NCI-H2107 treated with DMSO at 0.1 percent for 48 hours (cell line): ENCODE measurements at regions not wholly inside any gene's neighbourhood (a gene's known extent, or its start where the extent isn't known, plus 50 kb on each side); places are given as distances from the start of the nearest gene placed in this dataset.
"Not testable (repeated sequence)": the region's sequence is repeated elsewhere in the genome, so short reads cannot be mapped to it uniquely, and the experiment has no call there.

ENCODE experiments used
- DNase-seq: peaks from one replicate; lab custom pipeline; 2025; ENCODE audit not compliant: unreplicated experiment; lab: John Stamatoyannopoulos, UW

GRCh38 chr14:99025418-99025817, 246.6 kb downstream of the BCL11B start:
- DNase-seq = no peak

GRCh38 chr14:99026471-99026870, 245.5 kb downstream of the BCL11B start:
- DNase-seq = no peak

GRCh38 chr14:99028041-99028440, 244.0 kb downstream of the BCL11B start:
- no peak for DNase-seq

- DNase-seq = no peak
These were observed 243.5 kb downstream of the BCL11B start for GRCh38 chr14:99028521-99028920.

GRCh38 chr14:99029145-99029915, 242.7 kb downstream of the BCL11B start:
- DNase-seq = peak; percentile 46

- no peak for DNase-seq
These were observed 242.1 kb downstream of the BCL11B start for GRCh38 chr14:99029916-99030305.

- DNase-seq = no peak
These were observed 241.5 kb downstream of the BCL11B start for GRCh38 chr14:99030454-99030853.

- no peak for DNase-seq
These were observed 239.2 kb downstream of the BCL11B start for GRCh38 chr14:99032759-99033158.

GRCh38 chr14:99033951-99034350, 238.0 kb downstream of the BCL11B start:
- DNase-seq = no peak

- no peak for DNase-seq
These were observed 237.3 kb downstream of the BCL11B start for GRCh38 chr14:99034711-99035171.

- DNase-seq = no peak
These were observed 236.7 kb downstream of the BCL11B start for GRCh38 chr14:99035268-99035667.

GRCh38 chr14:99035712-99036610, 236.0 kb downstream of the BCL11B start:
- DNase-seq = peak; percentile 75

- DNase-seq = no peak
These were observed 235.2 kb downstream of the BCL11B start for GRCh38 chr14:99036611-99037293.

GRCh38 chr14:99037326-99037725, 234.7 kb downstream of the BCL11B start:
- DNase-seq = not testable (repeated sequence)

- DNase-seq = no peak
These were observed 234.1 kb downstream of the BCL11B start for GRCh38 chr14:99037777-99038430.

GRCh38 chr14:99038431-99038820, 233.6 kb downstream of the BCL11B start:
- DNase-seq = no peak

- no peak for DNase-seq
These were observed 232.5 kb downstream of the BCL11B start for GRCh38 chr14:99039331-99040041.

- DNase-seq = no peak
These were observed 231.9 kb downstream of the BCL11B start for GRCh38 chr14:99040052-99040451.

GRCh38 chr14:99040711-99041110, 231.3 kb downstream of the BCL11B start:
- no peak for DNase-seq

- no peak for DNase-seq
These were observed 230.7 kb downstream of the BCL11B start for GRCh38 chr14:99041141-99041819.
